HEK293 (cell line): ENCODE measurements at regions not wholly inside any gene's neighbourhood (a gene's known extent, or its start where the extent isn't known, plus 50 kb on each side); places are given as distances from the start of the nearest gene placed in this dataset.
A peak's percentile ranks its signal among the peaks of the same experiment; 100 is the strongest.

ENCODE experiments used
- CTCF ChIA-PET: fragments of 350-600 bp; formaldehyde crosslinking; extraction: SDS; loops from one replicate; lab custom pipeline; 2021; ENCODE audit warnings: antibody characterized with exemption; lab: Yijun Ruan, JAX
- POLR2A ChIA-PET: fragments of 300-600 bp; formaldehyde crosslinking; extraction: SDS; loops from one replicate; lab custom pipeline; 2020; ENCODE audit warnings: antibody characterized with exemption, inconsistent platforms; lab: Yijun Ruan, JAX
- H3K27ac ChIP-seq: fragments of 200-500 bp; sonication (Bioruptor generic); 2 replicates; pipeline ENCODE4 v1.5.1; 2014; ENCODE audit warnings: low read depth, low read length, control low read depth, inconsistent platforms; ENCODE audit errors: extremely low read depth
- H3K36me3 ChIP-seq, 2 experiments: fragments of 200-500 bp in 1 of 2; sonication (Bioruptor generic) in 1 of 2; 1 replicate in 1 of 2; 2 replicates in 1 of 2; pipeline ENCODE4 v1.5.1; 2014 to 2017; ENCODE audit warnings: inconsistent platforms in 2 of 2, low read length in 2 of 2; ENCODE audit not compliant: control insufficient read depth in 2 of 2, insufficient read depth in 1 of 2
- H3K4me1 ChIP-seq: fragments of 200-500 bp; sonication (Bioruptor generic); 2 replicates; pipeline ENCODE4 v1.5.1; 2014; ENCODE audit warnings: mild to moderate bottlenecking, low read length, inconsistent platforms; ENCODE audit not compliant: control insufficient read depth, insufficient read depth
- H3K4me3 ChIP-seq: 2 replicates; pipeline ENCODE4 v1.5.1; 2011; ENCODE audit warnings: low read depth, mild to moderate bottlenecking, control low read depth, low read length, moderate library complexity
- H3K9me3 ChIP-seq: fragments of 200-500 bp; sonication (Bioruptor generic); 2 replicates; pipeline ENCODE4 v1.5.1; 2014; ENCODE audit warnings: low read depth, low read length, inconsistent platforms; ENCODE audit not compliant: control insufficient read depth, insufficient read depth
- KLF7 ChIP-seq: fragments of 450-650 bp; formaldehyde crosslinking; IDR thresholded peaks from 2 replicates; pipeline ENCODE4 v1.5.1; 2016; ENCODE audit warnings: missing biosample characterization, missing genetic modification characterization, borderline replicate concordance
- SCRT2 ChIP-seq: fragments of 450-650 bp; formaldehyde crosslinking; IDR thresholded peaks from 2 replicates; pipeline ENCODE4 v1.5.1; 2016; ENCODE audit warnings: missing biosample characterization, missing genetic modification characterization
- SETDB1 ChIP-seq: IDR thresholded peaks from one replicate; pipeline ENCODE4 v1.6.1; 2017; ENCODE audit warnings: mild to moderate bottlenecking, low read length, moderate library complexity, mixed read lengths; ENCODE audit not compliant: insufficient read length
- TCF7L2 ChIP-seq: IDR thresholded peaks from 2 replicates; pipeline ENCODE4 v1.6.1; 2011; ENCODE audit warnings: low read depth, mild to moderate bottlenecking, inconsistent platforms, low read length, moderate library complexity, borderline replicate concordance
- ZBTB1 ChIP-seq: fragments of 450-650 bp; formaldehyde crosslinking; IDR thresholded peaks from 2 replicates; pipeline ENCODE4 v1.5.1; 2016; ENCODE audit warnings: missing biosample characterization, missing genetic modification characterization
- ZBTB7A ChIP-seq: fragments of 450-650 bp; formaldehyde crosslinking; IDR thresholded peaks from 2 replicates; pipeline ENCODE4 v1.5.1; 2016; ENCODE audit warnings: low read depth, missing biosample characterization, missing genetic modification characterization
- ZBTB8A ChIP-seq: fragments of 450-650 bp; formaldehyde crosslinking; IDR thresholded peaks from 2 replicates; pipeline ENCODE4 v1.5.1; 2016; ENCODE audit warnings: missing biosample characterization, missing genetic modification characterization
- ZFHX2 ChIP-seq: fragments of 450-650 bp; formaldehyde crosslinking; conservative IDR thresholded peaks from 2 replicates; pipeline ENCODE4 v1.5.1; 2016; ENCODE audit warnings: missing biosample characterization, missing genetic modification characterization
- ZFP3 ChIP-seq: fragments of 450-650 bp; formaldehyde crosslinking; IDR thresholded peaks from 2 replicates; pipeline ENCODE4 v1.5.1; 2016; ENCODE audit warnings: low read depth, missing biosample characterization, missing genetic modification characterization
- ZNF10 ChIP-seq: fragments of 450-650 bp; formaldehyde crosslinking; IDR thresholded peaks from 2 replicates; pipeline ENCODE4 v1.5.1; 2017; ENCODE audit warnings: missing biosample characterization, missing genetic modification characterization
- ZNF132 ChIP-seq: fragments of 450-650 bp; formaldehyde crosslinking; IDR thresholded peaks from 2 replicates; pipeline ENCODE4 v1.5.1; 2017; ENCODE audit warnings: missing biosample characterization, missing genetic modification characterization, borderline replicate concordance
- ZNF140 ChIP-seq: fragments of 450-650 bp; formaldehyde crosslinking; IDR thresholded peaks from 2 replicates; pipeline ENCODE4 v1.5.1; 2016; ENCODE audit warnings: missing biosample characterization, missing genetic modification characterization
- ZNF146 ChIP-seq: fragments of 450-650 bp; formaldehyde crosslinking; IDR thresholded peaks from 2 replicates; pipeline ENCODE4 v1.5.1; 2016; ENCODE audit warnings: missing biosample characterization, missing genetic modification characterization
- ZNF169 ChIP-seq: fragments of 450-650 bp; formaldehyde crosslinking; IDR thresholded peaks from 2 replicates; pipeline ENCODE4 v1.5.1; 2016; ENCODE audit warnings: missing biosample characterization, missing genetic modification characterization
- ZNF473 ChIP-seq: fragments of 450-650 bp; formaldehyde crosslinking; IDR thresholded peaks from 2 replicates; pipeline ENCODE4 v1.5.1; 2017; ENCODE audit warnings: missing biosample characterization, missing genetic modification characterization
- ZNF560 ChIP-seq: fragments of 450-650 bp; formaldehyde crosslinking; IDR thresholded peaks from 2 replicates; pipeline ENCODE4 v1.5.1; 2017; ENCODE audit warnings: missing biosample characterization, missing genetic modification characterization, borderline replicate concordance
- ZSCAN16 ChIP-seq: fragments of 450-650 bp; formaldehyde crosslinking; IDR thresholded peaks from 2 replicates; pipeline ENCODE4 v1.5.1; 2016; ENCODE audit warnings: missing biosample characterization, missing genetic modification characterization
- TF ChIP-seq, protein P1 (sequence below): fragments of 450-650 bp; formaldehyde crosslinking; IDR thresholded peaks from 2 replicates; pipeline ENCODE4 v1.5.1; 2016; ENCODE audit warnings: missing biosample characterization, missing genetic modification characterization, low read depth
- TF ChIP-seq, protein P2 (sequence below): fragments of 450-650 bp; formaldehyde crosslinking; IDR thresholded peaks from 2 replicates; pipeline ENCODE4 v1.5.1; 2016; ENCODE audit warnings: missing biosample characterization, missing genetic modification characterization, borderline replicate concordance

DNA sequence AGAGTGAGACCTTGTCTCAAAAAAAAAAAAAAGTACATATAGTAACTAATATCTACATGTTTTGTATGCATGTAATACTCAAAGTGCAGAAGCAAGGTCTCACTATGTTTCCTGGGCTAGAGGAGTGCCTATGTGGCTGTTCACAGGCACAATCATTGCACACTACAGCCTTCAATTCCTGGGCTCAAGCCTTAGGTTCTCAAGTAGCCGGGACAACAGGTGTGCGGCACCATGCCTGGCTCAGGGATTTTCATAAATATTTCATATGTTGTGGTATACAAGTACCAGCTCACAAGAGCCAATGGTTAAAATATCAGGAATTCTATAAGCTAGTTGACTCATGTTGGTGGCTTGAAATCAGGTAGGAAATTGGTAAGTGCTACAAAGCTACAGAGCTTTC lies 94.8 kb downstream of the LARP7 start:
- H3K9me3 ChIP-seq: no peaks in the 10 kb centered on the region
- H3K36me3 ChIP-seq: no peaks in the 10 kb centered on the region
- CTCF ChIA-PET: interaction anchor here (0.7 kb wide), 1 partner anchor 179 kb away, joined by 3 read pairs; no protein-coding TSS in a partner anchor
- TF ChIP-seq ZNF140 (tag by site-specific recombination) (no peak), ZBTB8A (tag by site-specific recombination) (no peak), ZNF146 (tag by site-specific recombination) (no peak), ZNF169 (no peak), SCRT2 (tag by site-specific recombination) (peak; percentile 16; the same call in 1 of the 2 replicates)
- no peaks in the 10 kb centered on the region for H3K4me1 ChIP-seq
- H3K4me3 ChIP-seq: no peak overlapping the region
- POLR2A ChIA-PET: interaction anchor here (0.5 kb wide), 1 partner anchor 12 kb away, joined by 3 read pairs; no protein-coding TSS in a partner anchor
- no peak overlapping the region for H3K27ac ChIP-seq

DNA sequence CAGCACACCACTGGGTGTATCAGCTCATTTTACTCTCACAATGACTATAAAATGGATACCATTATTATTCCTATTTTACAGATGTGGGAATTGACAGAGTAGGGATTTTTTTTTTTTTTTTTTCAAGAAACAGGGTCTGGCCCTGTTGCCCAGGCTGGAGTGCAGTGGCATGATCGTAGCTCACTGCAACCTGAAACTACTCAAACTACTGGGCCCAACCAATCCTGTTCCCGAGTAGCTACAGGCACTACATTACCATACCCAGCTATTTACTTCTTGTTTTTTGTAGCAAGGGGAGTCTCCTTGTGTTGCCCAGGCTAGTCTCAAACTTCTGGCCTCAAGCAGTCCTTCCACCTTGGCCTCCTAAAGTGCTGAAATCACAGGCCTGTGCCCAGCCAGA lies 95.2 kb downstream of the LARP7 start:
- TF ChIP-seq SETDB1 (no peak), ZNF560 (tag by site-specific recombination) (no peak), ZNF473 (tag by site-specific recombination) (no peak), ZBTB7A (no peak), ZFHX2 (tag by site-specific recombination) (no peak), ZFP3 (tag by site-specific recombination) (no peak), ZSCAN16 (tag by site-specific recombination) (no peak), ZBTB1 (tag by site-specific recombination) (no peak), KLF7 (no peak), ZNF10 (tag by site-specific recombination) (no peak), SCRT2 (tag by site-specific recombination) (no peak), ZNF132 (no peak), TCF7L2 (no peak)
- TF ChIP-seq, protein P1, sequence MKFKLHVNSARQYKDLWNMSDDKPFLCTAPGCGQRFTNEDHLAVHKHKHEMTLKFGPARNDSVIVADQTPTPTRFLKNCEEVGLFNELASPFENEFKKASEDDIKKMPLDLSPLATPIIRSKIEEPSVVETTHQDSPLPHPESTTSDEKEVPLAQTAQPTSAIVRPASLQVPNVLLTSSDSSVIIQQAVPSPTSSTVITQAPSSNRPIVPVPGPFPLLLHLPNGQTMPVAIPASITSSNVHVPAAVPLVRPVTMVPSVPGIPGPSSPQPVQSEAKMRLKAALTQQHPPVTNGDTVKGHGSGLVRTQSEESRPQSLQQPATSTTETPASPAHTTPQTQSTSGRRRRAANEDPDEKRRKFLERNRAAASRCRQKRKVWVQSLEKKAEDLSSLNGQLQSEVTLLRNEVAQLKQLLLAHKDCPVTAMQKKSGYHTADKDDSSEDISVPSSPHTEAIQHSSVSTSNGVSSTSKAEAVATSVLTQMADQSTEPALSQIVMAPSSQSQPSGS (tag by site-specific recombination): no peak
- TF ChIP-seq, protein P2, sequence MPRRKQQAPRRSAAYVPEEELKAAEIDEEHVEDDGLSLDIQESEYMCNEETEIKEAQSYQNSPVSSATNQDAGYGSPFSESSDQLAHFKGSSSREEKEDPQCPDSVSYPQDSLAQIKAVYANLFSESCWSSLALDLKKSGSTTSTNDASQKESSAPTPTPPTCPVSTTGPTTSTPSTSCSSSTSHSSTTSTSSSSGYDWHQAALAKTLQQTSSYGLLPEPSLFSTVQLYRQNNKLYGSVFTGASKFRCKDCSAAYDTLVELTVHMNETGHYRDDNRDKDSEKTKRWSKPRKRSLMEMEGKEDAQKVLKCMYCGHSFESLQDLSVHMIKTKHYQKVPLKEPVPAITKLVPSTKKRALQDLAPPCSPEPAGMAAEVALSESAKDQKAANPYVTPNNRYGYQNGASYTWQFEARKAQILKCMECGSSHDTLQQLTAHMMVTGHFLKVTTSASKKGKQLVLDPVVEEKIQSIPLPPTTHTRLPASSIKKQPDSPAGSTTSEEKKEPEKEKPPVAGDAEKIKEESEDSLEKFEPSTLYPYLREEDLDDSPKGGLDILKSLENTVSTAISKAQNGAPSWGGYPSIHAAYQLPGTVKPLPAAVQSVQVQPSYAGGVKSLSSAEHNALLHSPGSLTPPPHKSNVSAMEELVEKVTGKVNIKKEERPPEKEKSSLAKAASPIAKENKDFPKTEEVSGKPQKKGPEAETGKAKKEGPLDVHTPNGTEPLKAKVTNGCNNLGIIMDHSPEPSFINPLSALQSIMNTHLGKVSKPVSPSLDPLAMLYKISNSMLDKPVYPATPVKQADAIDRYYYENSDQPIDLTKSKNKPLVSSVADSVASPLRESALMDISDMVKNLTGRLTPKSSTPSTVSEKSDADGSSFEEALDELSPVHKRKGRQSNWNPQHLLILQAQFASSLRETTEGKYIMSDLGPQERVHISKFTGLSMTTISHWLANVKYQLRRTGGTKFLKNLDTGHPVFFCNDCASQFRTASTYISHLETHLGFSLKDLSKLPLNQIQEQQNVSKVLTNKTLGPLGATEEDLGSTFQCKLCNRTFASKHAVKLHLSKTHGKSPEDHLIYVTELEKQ (tag by site-specific recombination): no peak
- Histone ChIP-seq H3K4me3 (no peak overlapping the region), H3K27ac (no peak overlapping the region), H3K36me3 (no peaks in the 10 kb centered on the region), H3K4me1 (no peaks in the 10 kb centered on the region), H3K9me3 (no peaks in the 10 kb centered on the region)
- ChIA-PET POLR2A (interaction anchor here (0.5 kb wide), 1 partner anchor 12 kb away, joined by 3 read pairs; no protein-coding TSS in a partner anchor), CTCF (interaction anchor here (0.7 kb wide), 1 partner anchor 179 kb away, joined by 3 read pairs; no protein-coding TSS in a partner anchor)
